Nephron progenitor cell (in vitro differentiated cells): ENCODE measurements at regions not wholly inside any gene's neighbourhood (a gene's known extent, or its start where the extent isn't known, plus 50 kb on each side); places are given as distances from the start of the nearest gene placed in this dataset.

Experiments
- DNase-seq: peaks from one replicate; pipeline ENCODE4 v3.0.0; 2021
- H3K27ac Mint-ChIP-seq: 2 replicates; pipeline ENCODE4 v1.8.0; 2021; ENCODE audit warnings: mild to moderate bottlenecking, moderate library complexity, mixed read lengths
- H3K27me3 Mint-ChIP-seq: 2 replicates; pipeline ENCODE4 v1.8.0; 2021; ENCODE audit warnings: mild to moderate bottlenecking, low read depth, mixed read lengths; ENCODE audit not compliant: poor library complexity
- H3K36me3 Mint-ChIP-seq: 2 replicates; pipeline ENCODE4 v1.8.0; 2021; ENCODE audit warnings: low read depth, mixed read lengths
- H3K4me1 Mint-ChIP-seq: 2 replicates; pipeline ENCODE4 v1.8.0; 2021; ENCODE audit warnings: mixed read lengths
- H3K4me3 Mint-ChIP-seq: 2 replicates; pipeline ENCODE4 v1.8.0; 2021; ENCODE audit warnings: mild to moderate bottlenecking, moderate library complexity, mixed read lengths
- H3K9me3 Mint-ChIP-seq: 2 replicates; pipeline ENCODE4 v1.8.0; 2021; ENCODE audit warnings: mild to moderate bottlenecking, moderate library complexity, mixed read lengths
- CTCF ChIP-seq: fragments of 200-600 bp; sonication (generic); IDR thresholded peaks from 2 replicates; pipeline ENCODE4 v1.5.0; 2021; ENCODE audit warnings: antibody characterized with exemption

- Mint-ChIP-seq H3K4me1 (peaks cover 14% of the 10 kb centered on the region), H3K27ac (no peak overlapping the region), H3K36me3 (no peaks in the 10 kb centered on the region), H3K4me3 (no peak overlapping the region), H3K9me3 (peaks cover 18% of the 10 kb centered on the region), H3K27me3 (peaks cover 12% of the 10 kb centered on the region)
- no peak for DNase-seq
- TF ChIP-seq CTCF = no peak
These were observed 162.7 kb downstream of the RPS24 start for GRCh38 chr10:78196396-78196795.

GRCh38 chr10:78196964-78197363, 163.3 kb downstream of the RPS24 start:
- Mint-ChIP-seq H3K27me3 (peaks cover 12% of the 10 kb centered on the region), H3K27ac (no peak overlapping the region)

GRCh38 chr10:78197628-78198272, 164.1 kb downstream of the RPS24 start:
- no peaks in the 10 kb centered on the region for H3K36me3 Mint-ChIP-seq
- peaks cover 10% of the 10 kb centered on the region for H3K27me3 Mint-ChIP-seq

More at GRCh38 chr10:78196964-78197363, 163.3 kb downstream of the RPS24 start:
- no peak for TF ChIP-seq CTCF
- H3K4me1 Mint-ChIP-seq = peaks cover 17% of the 10 kb centered on the region
- H3K4me3 Mint-ChIP-seq = no peak overlapping the region
- peaks cover 18% of the 10 kb centered on the region for H3K9me3 Mint-ChIP-seq
- DNase-seq = no peak
- H3K36me3 Mint-ChIP-seq = no peaks in the 10 kb centered on the region

GRCh38 chr10:78199005-78199725, 165.5 kb downstream of the RPS24 start:
- no peaks in the 10 kb centered on the region for H3K9me3 Mint-ChIP-seq
- no peaks in the 10 kb centered on the region for H3K36me3 Mint-ChIP-seq
- peaks cover 8% of the 10 kb centered on the region for H3K27me3 Mint-ChIP-seq
- TF ChIP-seq CTCF = no peak
- no peak for DNase-seq
- no peak overlapping the region for H3K4me3 Mint-ChIP-seq
- H3K27ac Mint-ChIP-seq = no peak overlapping the region
- H3K4me1 Mint-ChIP-seq = peaks cover 14% of the 10 kb centered on the region

More at GRCh38 chr10:78197628-78198272, 164.1 kb downstream of the RPS24 start:
- peaks cover 14% of the 10 kb centered on the region for H3K4me1 Mint-ChIP-seq
- H3K27ac Mint-ChIP-seq = no peak overlapping the region
- H3K9me3 Mint-ChIP-seq = peaks cover 12% of the 10 kb centered on the region
- no peak for TF ChIP-seq CTCF
- no peak overlapping the region for H3K4me3 Mint-ChIP-seq
- DNase-seq = no peak

GRCh38 chr10:78199759-78200158, 166.1 kb downstream of the RPS24 start:
- Mint-ChIP-seq H3K27me3 (peaks cover 8% of the 10 kb centered on the region), H3K36me3 (no peaks in the 10 kb centered on the region), H3K9me3 (no peaks in the 10 kb centered on the region), H3K4me3 (no peak overlapping the region), H3K4me1 (peaks cover 9% of the 10 kb centered on the region), H3K27ac (no peak overlapping the region)
- no peak for DNase-seq
- TF ChIP-seq CTCF = no peak

GRCh38 chr10:78200686-78201085, 167.0 kb downstream of the RPS24 start:
- Mint-ChIP-seq H3K36me3 (no peaks in the 10 kb centered on the region), H3K4me1 (peaks cover 9% of the 10 kb centered on the region), H3K4me3 (no peak overlapping the region), H3K27me3 (peaks cover 8% of the 10 kb centered on the region), H3K27ac (no peak overlapping the region), H3K9me3 (no peaks in the 10 kb centered on the region)
- no peak for TF ChIP-seq CTCF
- DNase-seq = no peak
